Gastroesophageal sphincter (tissue), 3 donors: ENCODE measurements at regions not wholly inside any gene's neighbourhood (a gene's known extent, or its start where the extent isn't known, plus 50 kb on each side); places are given as distances from the start of the nearest gene placed in this dataset.

Experiments used
- CTCF ChIP-seq, 4 experiments: fragments of 200-600 bp in 2 of 4; fragments of 450-650 bp in 2 of 4; sonication (generic) in 1 of 4; IDR thresholded peaks; one replicate each; pipeline ENCODE4 v1.5.1; 2017 to 2019; ENCODE audit warnings: antibody characterized with exemption in 4 of 4, mild to moderate bottlenecking in 2 of 4, moderate library complexity in 2 of 4
- POLR2A ChIP-seq, 2 donors: fragments of 450-650 bp; IDR thresholded peaks; one replicate each; pipeline ENCODE4 v1.6.1; 2017; ENCODE audit warnings: antibody characterized with exemption in 2 of 2, mild to moderate bottlenecking in 2 of 2, moderate library complexity in 1 of 2

- no peak for TF ChIP-seq CTCF (IDR thresholded peaks at IDR 0.05)
- no peak for TF ChIP-seq POLR2A (IDR thresholded peaks at IDR 0.05)
Measured at GRCh38 chr4:181849472-181849871, 393.7 kb upstream of the TENM3 start.
